GM23338 (cell line): ENCODE measurements at regions not wholly inside any gene's neighbourhood (a gene's known extent, or its start where the extent isn't known, plus 50 kb on each side); places are given as distances from the start of the nearest gene placed in this dataset.

Experiments
- ATAC-seq: fragments of 200-7000 bp; cut with Tn5 transposase; 3 replicates; pipeline ENCODE4 v1.9.1; 2020
- DNase-seq: peaks from one replicate; pipeline ENCODE4 v3.0.0-alpha.2; 2015; ENCODE audit warnings: low spot score
- H2AFZ ChIP-seq: fragments of 200-600 bp; sonication (generic); 2 replicates; pipeline ENCODE4 v1.8.0; 2016; ENCODE audit warnings: antibody characterized with exemption, mild to moderate bottlenecking, moderate library complexity
- H3F3A ChIP-seq: fragments of 200-600 bp; sonication (generic); replicated peaks from 2 replicates; pipeline ENCODE4 v1.8.0; 2017; ENCODE audit warnings: antibody characterized with exemption, mixed run types, low read depth
- H3K27ac ChIP-seq: fragments of 200-600 bp; sonication (generic); 2 replicates; pipeline ENCODE4 v1.6.1; 2016; ENCODE audit warnings: low read depth
- H3K27me3 ChIP-seq: fragments of 200-600 bp; sonication (generic); 2 replicates; pipeline ENCODE4 v1.8.0; 2016; ENCODE audit warnings: mild to moderate bottlenecking, mixed run types, moderate library complexity; ENCODE audit not compliant: insufficient read depth
- H3K36me3 ChIP-seq: fragments of 200-600 bp; sonication (generic); 2 replicates; pipeline ENCODE4 v1.8.0; 2016; ENCODE audit warnings: mild to moderate bottlenecking; ENCODE audit not compliant: insufficient read depth
- H3K4me1 ChIP-seq: fragments of 200-600 bp; sonication (generic); 2 replicates; pipeline ENCODE4 v1.8.0; 2016; ENCODE audit warnings: mild to moderate bottlenecking, moderate library complexity; ENCODE audit not compliant: insufficient read depth
- H3K4me2 ChIP-seq: fragments of 200-600 bp; sonication (generic); 2 replicates; pipeline ENCODE4 v1.7.1; 2017; ENCODE audit warnings: mixed run types
- H3K4me3 ChIP-seq: fragments of 200-600 bp; sonication (generic); 2 replicates; pipeline ENCODE4 v1.6.1; 2016; ENCODE audit warnings: mixed run types
- H3K79me2 ChIP-seq: fragments of 200-600 bp; sonication (generic); replicated peaks from 2 replicates; pipeline ENCODE4 v1.8.0; 2017; ENCODE audit warnings: mild to moderate bottlenecking; ENCODE audit not compliant: insufficient read depth
- H3K9me2 ChIP-seq: fragments of 200-600 bp; sonication (generic); 2 replicates; pipeline ENCODE4 v1.8.0; 2017; ENCODE audit not compliant: insufficient read depth
- H4K20me1 ChIP-seq: fragments of 200-600 bp; sonication (generic); replicated peaks from 2 replicates; pipeline ENCODE4 v1.8.0; 2017; ENCODE audit warnings: mild to moderate bottlenecking; ENCODE audit not compliant: insufficient read depth
- H3K27ac Mint-ChIP-seq: 2 replicates; pipeline ENCODE4 v1.8.0; 2020; ENCODE audit warnings: inconsistent platforms, mild to moderate bottlenecking, moderate library complexity, mixed read lengths
- H3K27me3 Mint-ChIP-seq: 3 replicates; pipeline ENCODE4 v1.8.0; 2022; ENCODE audit warnings: low read depth, mild to moderate bottlenecking, moderate library complexity, mixed read lengths, inconsistent platforms; ENCODE audit not compliant: insufficient read depth, poor library complexity
- H3K36me3 Mint-ChIP-seq: 3 replicates; pipeline ENCODE4 v1.8.0; 2021; ENCODE audit warnings: low read depth, mild to moderate bottlenecking, inconsistent platforms, moderate library complexity, mixed read lengths
- H3K4me1 Mint-ChIP-seq: 3 replicates; pipeline ENCODE4 v1.8.0; 2020; ENCODE audit warnings: mild to moderate bottlenecking, inconsistent platforms, mixed read lengths
- H3K4me3 Mint-ChIP-seq: 3 replicates; pipeline ENCODE4 v1.8.0; 2021; ENCODE audit warnings: moderate library complexity, mild to moderate bottlenecking, inconsistent platforms, mixed read lengths
- H3K9me3 Mint-ChIP-seq: 3 replicates; pipeline ENCODE4 v1.8.0; 2020; ENCODE audit warnings: moderate library complexity, mild to moderate bottlenecking, inconsistent platforms, mixed read lengths
- CREB1 ChIP-seq: fragments of 250-450 bp; sonication (Bioruptor Pico); IDR thresholded peaks from 2 replicates; pipeline ENCODE4 v1.5.0; 2020; ENCODE audit warnings: low read depth, mild to moderate bottlenecking, moderate library complexity
- ETS1 ChIP-seq: IDR thresholded peaks from 2 replicates; pipeline ENCODE4 v1.6.1; 2016; ENCODE audit warnings: antibody characterized with exemption
- EZH2 ChIP-seq: fragments of 200-600 bp; sonication (generic); IDR thresholded peaks from one replicate; pipeline ENCODE4 v1.8.0; 2017; ENCODE audit warnings: antibody characterized with exemption, mild to moderate bottlenecking, low read depth; ENCODE audit not compliant: unreplicated experiment
- EZH2phosphoT487 ChIP-seq: fragments of 200-600 bp; sonication (generic); IDR thresholded peaks from one replicate; pipeline ENCODE4 v1.8.1; 2018; ENCODE audit warnings: antibody characterized with exemption; ENCODE audit not compliant: unreplicated experiment
- JUNB ChIP-seq: IDR thresholded peaks from one replicate; pipeline ENCODE4 v1.6.1; 2016; ENCODE audit warnings: antibody characterized with exemption; ENCODE audit not compliant: unreplicated experiment
- NANOG ChIP-seq: IDR thresholded peaks from 2 replicates; pipeline ENCODE4 v1.6.1; 2016; ENCODE audit warnings: antibody characterized with exemption, borderline replicate concordance
- POLR2AphosphoS5 ChIP-seq: IDR thresholded peaks from 2 replicates; pipeline ENCODE4 v1.6.1; 2016; ENCODE audit warnings: antibody characterized with exemption, low read depth
- STAT1 ChIP-seq: IDR thresholded peaks from one replicate; pipeline ENCODE4 v1.6.1; 2016; ENCODE audit warnings: antibody characterized with exemption; ENCODE audit not compliant: unreplicated experiment
- ZNF114 ChIP-seq: fragments of 250-450 bp; sonication (Bioruptor Pico); IDR thresholded peaks from 2 replicates; pipeline ENCODE4 v1.5.0; 2020; ENCODE audit warnings: mild to moderate bottlenecking, moderate library complexity
- ZNF331 ChIP-seq: fragments of 250-450 bp; sonication (Bioruptor Pico); IDR thresholded peaks from 2 replicates; pipeline ENCODE4 v1.5.0; 2020; ENCODE audit warnings: low read depth, mild to moderate bottlenecking, moderate library complexity
- ZNF462 ChIP-seq: fragments of 250-450 bp; sonication (Bioruptor Pico); IDR thresholded peaks from 2 replicates; pipeline ENCODE4 v1.5.0; 2020; ENCODE audit warnings: mild to moderate bottlenecking, moderate library complexity
- TF ChIP-seq, protein P1 (sequence below): IDR thresholded peaks from one replicate; pipeline ENCODE4 v1.6.1; 2018; ENCODE audit warnings: antibody characterized with exemption; ENCODE audit not compliant: unreplicated experiment
- TF ChIP-seq, protein P2 (sequence below), 2 experiments: fragments of 200-600 bp in 1 of 2; sonication (generic) in 1 of 2; conservative IDR thresholded peaks; 2 replicates each; pipeline versions ENCODE4 v1.5.1 to v1.6.1; 2016 to 2017; ENCODE audit warnings: antibody characterized with exemption in 2 of 2, low read depth in 2 of 2, mild to moderate bottlenecking in 2 of 2, moderate library complexity in 1 of 2

DNA sequence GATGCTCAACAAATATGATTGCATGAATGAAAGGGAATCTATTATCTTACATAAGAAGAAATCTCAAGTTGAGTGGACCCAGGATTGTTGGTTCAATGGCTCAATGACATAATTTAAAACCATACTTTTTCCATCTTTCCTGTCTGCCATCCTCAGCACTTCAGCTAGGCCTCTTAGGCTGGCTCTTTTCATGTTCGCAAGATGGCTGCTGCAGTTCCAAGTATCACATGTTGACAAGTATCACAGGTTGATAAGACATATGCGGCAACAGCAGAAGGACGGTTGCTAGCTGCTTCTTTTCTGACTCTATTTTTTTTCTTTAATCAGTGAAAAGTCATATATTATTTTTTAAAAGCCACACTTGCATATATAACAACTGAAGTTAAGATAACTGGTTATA lies 79.0 kb upstream of the CDK6 start:
- Mint-ChIP-seq H3K4me1 (peaks cover 10% of the 10 kb centered on the region; the same call in 2 of the 3 replicates), H3K27me3 (peaks cover 2% of the 10 kb centered on the region), H3K4me3 (no peak overlapping the region), H3K27ac (no peak overlapping the region), H3K9me3 (no peaks in the 10 kb centered on the region; the same call in 2 of the 3 replicates), H3K36me3 (no peaks in the 10 kb centered on the region)
- Histone ChIP-seq H3F3A (no peaks in the 10 kb centered on the region), H3K4me3 (no peak overlapping the region), H3K4me1 (peaks cover 4% of the 10 kb centered on the region; the same call in 1 of the 2 replicates), H3K27ac (no peak overlapping the region), H3K36me3 (no peaks in the 10 kb centered on the region), H3K4me2 (no peak overlapping the region), H3K9me2 (no peaks in the 10 kb centered on the region), H2AFZ (no peak overlapping the region), H3K27me3 (no peaks in the 10 kb centered on the region), H4K20me1 (no peaks in the 10 kb centered on the region), H3K79me2 (no peaks in the 10 kb centered on the region)
- TF ChIP-seq ZNF114 (CRISPR knock-in tag) (no peak), JUNB (no peak), NANOG (no peak), ZNF331 (CRISPR knock-in tag) (no peak), EZH2phosphoT487 (no peak), STAT1 (no peak), POLR2AphosphoS5 (no peak), EZH2 (no peak), ETS1 (no peak), ZNF462 (CRISPR knock-in tag) (no peak), CREB1 (no peak)
- TF ChIP-seq, protein P1, sequence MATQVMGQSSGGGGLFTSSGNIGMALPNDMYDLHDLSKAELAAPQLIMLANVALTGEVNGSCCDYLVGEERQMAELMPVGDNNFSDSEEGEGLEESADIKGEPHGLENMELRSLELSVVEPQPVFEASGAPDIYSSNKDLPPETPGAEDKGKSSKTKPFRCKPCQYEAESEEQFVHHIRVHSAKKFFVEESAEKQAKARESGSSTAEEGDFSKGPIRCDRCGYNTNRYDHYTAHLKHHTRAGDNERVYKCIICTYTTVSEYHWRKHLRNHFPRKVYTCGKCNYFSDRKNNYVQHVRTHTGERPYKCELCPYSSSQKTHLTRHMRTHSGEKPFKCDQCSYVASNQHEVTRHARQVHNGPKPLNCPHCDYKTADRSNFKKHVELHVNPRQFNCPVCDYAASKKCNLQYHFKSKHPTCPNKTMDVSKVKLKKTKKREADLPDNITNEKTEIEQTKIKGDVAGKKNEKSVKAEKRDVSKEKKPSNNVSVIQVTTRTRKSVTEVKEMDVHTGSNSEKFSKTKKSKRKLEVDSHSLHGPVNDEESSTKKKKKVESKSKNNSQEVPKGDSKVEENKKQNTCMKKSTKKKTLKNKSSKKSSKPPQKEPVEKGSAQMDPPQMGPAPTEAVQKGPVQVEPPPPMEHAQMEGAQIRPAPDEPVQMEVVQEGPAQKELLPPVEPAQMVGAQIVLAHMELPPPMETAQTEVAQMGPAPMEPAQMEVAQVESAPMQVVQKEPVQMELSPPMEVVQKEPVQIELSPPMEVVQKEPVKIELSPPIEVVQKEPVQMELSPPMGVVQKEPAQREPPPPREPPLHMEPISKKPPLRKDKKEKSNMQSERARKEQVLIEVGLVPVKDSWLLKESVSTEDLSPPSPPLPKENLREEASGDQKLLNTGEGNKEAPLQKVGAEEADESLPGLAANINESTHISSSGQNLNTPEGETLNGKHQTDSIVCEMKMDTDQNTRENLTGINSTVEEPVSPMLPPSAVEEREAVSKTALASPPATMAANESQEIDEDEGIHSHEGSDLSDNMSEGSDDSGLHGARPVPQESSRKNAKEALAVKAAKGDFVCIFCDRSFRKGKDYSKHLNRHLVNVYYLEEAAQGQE, result no peak
- TF ChIP-seq, protein P2, sequence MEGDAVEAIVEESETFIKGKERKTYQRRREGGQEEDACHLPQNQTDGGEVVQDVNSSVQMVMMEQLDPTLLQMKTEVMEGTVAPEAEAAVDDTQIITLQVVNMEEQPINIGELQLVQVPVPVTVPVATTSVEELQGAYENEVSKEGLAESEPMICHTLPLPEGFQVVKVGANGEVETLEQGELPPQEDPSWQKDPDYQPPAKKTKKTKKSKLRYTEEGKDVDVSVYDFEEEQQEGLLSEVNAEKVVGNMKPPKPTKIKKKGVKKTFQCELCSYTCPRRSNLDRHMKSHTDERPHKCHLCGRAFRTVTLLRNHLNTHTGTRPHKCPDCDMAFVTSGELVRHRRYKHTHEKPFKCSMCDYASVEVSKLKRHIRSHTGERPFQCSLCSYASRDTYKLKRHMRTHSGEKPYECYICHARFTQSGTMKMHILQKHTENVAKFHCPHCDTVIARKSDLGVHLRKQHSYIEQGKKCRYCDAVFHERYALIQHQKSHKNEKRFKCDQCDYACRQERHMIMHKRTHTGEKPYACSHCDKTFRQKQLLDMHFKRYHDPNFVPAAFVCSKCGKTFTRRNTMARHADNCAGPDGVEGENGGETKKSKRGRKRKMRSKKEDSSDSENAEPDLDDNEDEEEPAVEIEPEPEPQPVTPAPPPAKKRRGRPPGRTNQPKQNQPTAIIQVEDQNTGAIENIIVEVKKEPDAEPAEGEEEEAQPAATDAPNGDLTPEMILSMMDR (conservative IDR thresholded peaks at IDR 0.05; ENCODE audit: low read depth in 2 of 2), result no peak
- DNase-seq, result no peak
- no peak for ATAC-seq
